HG03571 (cell line): ENCODE measurements at regions not wholly inside any gene's neighbourhood (a gene's known extent, or its start where the extent isn't known, plus 50 kb on each side); places are given as distances from the start of the nearest gene placed in this dataset.
"Not testable (repeated sequence)": the region's sequence is repeated elsewhere in the genome, so short reads cannot be mapped to it uniquely, and the experiment has no call there.

Source experiments
- ATAC-seq: cut with Tn5 transposase; IDR thresholded peaks from one replicate; pipeline ENCODE4 v1.9.1; 2021; ENCODE audit not compliant: unreplicated experiment

DNA sequence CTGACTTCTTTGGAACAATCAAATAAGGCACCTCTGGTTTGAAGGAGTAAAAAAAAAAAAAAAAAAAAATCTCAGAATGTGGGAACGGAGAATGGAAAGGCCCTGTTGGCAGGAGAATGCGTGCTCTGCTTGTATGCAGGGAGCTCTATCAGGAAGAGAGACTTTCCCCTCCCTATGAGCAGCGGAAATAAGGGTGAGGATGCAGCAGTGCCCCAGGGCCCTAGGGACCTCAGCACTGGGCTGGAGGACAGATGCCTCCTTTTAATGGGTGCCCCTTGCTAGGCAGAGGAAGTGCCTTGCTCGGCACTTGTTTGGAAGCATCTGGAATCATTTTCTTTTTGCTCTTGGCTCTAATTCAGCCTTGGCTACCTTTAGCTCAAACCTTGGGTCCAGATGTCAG is 283.4 kb upstream of the NBPF12 start:
- ATAC-seq = not testable (repeated sequence)

DNA sequence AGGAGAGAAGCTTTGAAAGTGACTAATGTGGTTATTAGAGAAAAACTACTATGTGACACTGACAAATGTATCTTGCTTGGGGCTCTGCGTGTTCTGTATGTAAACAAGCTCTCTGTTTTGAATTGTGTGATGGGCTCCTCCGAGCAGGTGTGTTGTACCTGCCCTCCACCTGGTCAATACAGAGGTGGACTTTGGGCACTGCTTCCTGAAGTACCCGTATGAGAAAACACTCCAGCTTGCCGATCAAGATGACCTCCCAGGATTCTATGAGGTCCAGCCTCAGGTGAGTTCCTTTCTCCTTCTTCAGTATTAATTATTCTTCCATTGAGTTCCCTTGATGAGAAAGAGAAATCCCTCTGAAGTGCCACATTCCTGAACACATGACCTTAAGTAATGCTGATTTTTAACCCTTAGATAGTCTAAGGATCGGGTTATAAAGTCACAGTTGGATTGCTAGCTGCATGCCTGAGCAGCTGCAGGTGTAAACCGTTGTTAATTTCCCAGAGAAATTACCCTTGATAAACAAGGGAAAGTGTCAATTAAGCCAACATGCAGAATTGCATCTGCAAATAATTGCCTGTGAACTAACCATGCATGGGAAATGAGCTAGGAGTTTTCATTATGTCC is 292.0 kb upstream of the NBPF12 start:
- ATAC-seq = not testable (repeated sequence)

DNA sequence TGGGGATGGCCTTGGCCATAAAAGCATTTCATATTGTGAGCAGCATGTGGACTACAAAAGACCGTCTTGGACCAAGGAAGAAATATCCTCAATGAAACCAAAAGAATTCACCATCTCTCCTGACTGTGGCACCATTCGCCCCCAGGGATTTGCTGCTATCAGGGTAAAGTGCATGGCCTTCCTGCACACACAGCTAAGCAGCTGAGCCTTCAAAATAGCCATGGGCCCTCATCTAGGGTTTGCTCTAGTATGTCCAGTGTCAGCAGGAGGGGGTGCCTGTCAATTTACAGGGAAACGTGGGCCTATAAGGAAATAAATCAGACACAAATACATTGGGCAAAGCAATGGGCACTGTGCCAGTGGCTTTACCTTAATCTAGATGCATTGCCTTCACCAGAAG is 296.6 kb upstream of the NBPF12 start:
- ATAC-seq = not testable (repeated sequence)

DNA sequence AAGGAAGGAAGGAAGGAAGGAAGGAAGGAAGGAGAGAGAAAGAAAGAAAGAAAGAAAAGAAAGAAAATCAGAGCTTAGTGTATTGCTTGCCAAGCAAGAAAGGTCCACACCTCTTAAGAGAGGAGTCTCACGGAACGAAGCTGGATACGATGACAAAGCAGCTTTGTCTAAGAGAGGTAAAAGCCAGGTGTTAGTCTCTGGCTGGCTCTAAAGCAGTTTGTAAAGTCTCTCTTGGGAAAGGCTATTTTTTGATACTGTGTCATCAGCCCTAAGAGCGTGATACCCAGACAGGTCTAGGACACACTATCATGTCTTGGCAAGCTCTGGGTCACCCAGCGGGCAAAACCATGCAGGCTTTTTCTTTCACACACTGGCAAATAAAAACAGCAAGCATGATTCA is 297.5 kb upstream of the NBPF12 start:
- not testable (repeated sequence) for ATAC-seq

DNA sequence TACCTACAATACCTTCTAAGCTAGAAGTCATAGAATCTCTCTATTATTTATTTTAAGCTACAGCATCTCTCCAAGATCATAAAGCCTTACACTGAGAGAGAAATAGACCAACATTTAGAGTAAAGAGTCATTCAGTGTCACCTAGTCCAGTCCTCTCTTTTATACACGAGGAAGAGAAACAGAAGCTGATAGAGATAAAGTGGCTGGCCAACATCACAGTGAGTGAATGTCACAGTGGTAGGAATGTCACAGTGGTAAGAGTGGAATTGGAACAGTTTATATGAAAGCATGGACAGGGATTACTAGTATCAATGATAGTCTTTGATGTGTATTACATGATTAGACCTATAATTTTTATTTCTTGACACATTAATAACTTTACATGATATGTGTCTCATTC is 307.8 kb upstream of the NBPF12 start:
- not testable (repeated sequence) for ATAC-seq

DNA sequence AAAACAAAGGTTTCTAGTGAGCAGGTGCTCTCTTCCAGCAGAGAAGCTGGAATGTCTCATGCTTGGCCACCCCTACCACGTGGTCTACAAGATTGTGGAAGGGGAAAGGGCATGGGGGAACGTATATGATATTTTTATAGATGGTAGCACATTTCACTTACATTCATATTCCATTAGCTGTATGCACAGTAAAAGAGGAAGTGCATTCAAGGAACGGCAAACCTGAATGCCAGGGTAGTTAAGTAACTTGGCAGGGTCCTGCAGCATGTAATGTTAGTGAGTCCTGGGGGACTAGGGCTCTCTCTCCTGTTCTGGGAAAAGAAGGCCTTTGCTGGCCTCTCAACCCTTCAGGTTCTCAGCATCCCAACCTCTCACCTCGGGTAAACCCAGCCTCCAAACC is 319.5 kb upstream of the NBPF12 start:
- not testable (repeated sequence) for ATAC-seq

DNA sequence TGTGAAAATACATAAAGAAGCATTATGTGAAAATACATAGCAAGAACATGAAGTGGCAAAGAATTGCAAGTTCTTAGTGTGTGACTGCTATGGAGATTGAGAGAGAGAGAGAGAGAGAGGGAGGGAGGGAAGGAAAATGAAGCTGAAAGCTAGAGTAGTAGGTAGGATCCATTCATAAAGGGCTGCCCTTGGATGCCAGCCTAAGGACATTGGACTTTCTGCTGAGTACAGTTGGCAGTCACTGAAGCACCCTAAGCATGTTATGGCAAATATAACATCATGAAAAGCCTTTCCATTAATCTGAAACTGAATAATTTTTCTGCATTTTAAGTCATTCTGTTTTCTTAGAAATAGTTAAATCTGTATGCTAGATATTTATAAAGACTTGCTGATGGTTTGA is 333.4 kb upstream of the NBPF12 start:
- not testable (repeated sequence) for ATAC-seq

DNA sequence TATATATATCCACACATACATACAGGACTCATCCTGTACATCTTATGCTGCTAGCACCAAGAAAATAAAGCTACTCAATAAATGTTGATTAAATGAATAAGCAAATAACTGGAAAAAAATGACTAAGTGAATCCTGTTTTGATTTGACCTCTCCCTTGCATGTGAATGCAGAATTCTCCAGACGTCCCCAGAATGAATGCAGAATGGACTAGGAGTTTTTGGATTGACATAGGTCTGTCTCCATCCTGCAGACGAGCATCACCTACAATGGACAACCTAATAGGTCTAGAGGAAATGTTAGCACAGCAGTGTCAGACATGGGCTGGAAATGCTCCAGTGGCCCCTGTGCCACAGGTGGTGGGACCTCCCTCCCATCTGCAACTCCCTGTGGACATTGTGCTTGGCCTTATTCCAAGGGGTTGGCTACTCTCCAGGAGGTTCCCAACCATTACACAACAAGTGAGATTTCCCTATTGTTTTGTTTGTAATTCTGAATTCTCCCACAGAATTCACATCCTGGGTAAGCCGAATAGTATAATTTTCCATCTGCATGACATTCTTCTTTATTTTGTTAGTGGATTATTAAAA is 337.3 kb upstream of the NBPF12 start:
- ATAC-seq = not testable (repeated sequence)

DNA sequence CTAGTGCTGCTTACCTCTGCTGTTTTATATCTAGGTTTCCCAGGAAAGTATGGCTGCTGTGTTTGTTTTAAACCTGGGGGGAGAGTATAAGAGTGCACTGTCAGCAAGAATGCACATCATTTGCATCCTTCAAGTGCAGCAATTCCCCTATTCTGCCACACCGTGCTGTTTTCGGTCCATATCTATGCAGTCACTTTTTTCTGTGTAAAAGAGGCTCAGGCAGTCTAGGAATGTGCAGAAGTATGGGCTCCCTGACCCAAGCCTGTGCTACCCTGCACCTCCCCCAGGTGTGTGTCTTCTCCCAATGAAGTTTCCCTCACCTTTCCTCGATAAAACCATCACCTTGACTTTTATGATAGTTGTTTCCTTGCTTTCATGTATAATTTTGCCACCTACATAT is 338.2 kb upstream of the NBPF12 start:
- not testable (repeated sequence) for ATAC-seq

DNA sequence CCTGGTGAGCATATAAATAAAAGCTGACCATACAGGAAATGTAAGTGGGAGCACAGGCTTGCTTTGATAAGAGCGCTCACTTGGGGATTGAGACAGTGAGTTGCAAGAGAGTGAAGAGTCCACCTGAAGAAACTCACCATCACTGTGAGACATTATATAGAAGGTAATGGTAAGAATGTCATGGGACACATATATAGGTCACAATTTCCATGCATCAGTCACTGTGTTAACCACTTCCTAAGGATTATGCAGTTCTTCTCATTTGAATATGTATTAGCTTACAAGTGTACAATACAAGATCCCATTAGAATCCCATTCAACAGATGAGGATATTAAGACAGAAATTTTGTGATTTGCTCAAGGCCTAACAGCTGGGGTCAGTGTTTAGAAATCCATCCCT is 352.4 kb upstream of the NOTCH2NLA start:
- ATAC-seq = not testable (repeated sequence)

DNA sequence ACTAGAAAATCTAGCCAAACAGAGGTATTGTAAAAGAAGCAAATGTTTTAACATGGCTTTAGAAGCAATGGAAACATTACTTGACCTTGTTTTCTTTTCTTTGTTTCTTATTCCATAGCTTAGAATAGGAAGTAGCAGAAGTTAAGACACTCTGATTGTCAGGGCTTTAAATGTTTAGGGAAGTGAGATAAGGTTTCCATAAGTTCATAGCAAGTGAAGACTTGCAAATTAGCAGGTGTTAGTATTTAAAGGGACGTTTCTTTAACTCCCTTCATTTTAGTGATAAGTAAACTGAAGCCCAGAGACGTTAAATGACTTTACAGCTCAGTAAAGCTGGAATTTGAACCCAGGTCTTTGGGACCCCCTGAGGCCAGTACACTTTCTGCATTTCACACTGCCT is 338.7 kb upstream of the NOTCH2NLA start:
- ATAC-seq = not testable (repeated sequence)

DNA sequence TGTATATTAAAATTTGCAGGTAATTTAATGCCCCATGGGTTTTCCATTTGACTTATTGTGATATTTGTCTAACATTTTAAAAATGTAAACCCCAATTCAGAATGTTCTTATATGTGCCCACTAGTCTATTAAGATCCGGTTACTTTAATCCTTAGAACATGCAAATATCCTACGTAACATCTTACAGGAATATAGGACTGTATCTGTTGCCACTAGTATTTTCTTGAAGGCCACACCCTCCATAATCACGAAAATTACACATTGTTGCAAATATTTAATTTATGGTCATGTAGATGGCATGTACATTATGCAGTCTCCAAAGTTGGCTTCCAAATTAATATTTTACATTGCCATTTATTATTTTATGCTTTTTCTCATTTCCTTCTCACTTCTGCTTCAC is 329.2 kb upstream of the NOTCH2NLA start:
- not testable (repeated sequence) for ATAC-seq

DNA sequence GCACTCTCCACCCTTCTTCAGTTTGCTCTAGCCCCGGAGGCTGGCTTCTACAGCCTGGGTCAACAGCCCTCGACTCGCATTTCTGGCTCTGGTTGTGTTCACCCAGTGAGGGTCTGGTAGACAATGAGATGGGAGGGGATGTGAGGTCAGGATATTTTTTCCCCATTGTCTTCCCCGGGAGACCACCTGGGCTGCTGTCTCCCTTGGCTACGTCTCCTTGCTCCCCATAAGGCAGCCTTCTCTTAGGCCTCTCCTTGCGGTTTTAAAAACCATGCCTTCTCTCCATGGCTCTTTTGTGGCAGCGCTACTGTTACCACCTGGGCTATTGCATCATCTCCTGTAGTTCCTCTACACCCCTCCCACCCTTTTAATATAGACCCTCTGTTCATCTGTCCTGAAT is 327.6 kb upstream of the NOTCH2NLA start:
- ATAC-seq = not testable (repeated sequence)

DNA sequence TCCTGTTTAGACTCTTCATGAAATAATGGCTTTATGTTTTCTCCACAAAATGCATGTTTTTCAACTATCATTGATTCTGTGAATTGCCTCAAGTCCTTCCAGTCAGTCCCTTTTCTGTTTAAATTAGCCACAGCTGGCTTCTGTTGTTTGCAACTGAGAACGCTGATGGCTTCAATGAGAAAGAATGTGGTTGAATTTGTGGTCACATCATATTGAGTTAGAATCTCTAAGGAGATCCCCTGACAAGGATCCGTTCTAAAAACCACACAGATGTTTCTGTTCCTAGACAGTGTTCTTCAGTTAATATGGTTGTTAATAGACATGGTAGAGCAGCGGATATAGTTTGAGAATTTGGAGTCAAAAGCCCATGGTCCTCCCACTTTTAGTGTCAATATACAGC is 323.6 kb upstream of the NOTCH2NLA start:
- ATAC-seq = not testable (repeated sequence)

DNA sequence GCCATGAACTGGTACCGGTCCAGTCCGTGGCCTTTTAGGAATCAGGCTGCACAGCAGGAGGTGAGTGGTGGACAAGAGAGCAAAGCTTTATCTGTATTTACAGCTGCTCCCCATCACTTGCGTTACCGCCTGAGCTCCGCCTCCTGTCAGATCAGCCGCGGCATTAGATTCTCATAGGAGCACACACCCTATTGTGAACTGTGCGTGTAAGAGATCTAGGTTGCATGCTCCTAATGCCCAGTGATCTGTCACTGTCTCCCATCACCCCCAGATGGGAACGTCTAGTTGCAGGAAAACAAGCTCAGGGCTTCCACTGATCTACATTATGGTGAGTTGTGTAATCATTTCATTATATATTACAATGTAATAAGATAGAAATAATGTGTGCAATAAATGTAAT is 319.9 kb upstream of the NOTCH2NLA start:
- ATAC-seq = not testable (repeated sequence)

DNA sequence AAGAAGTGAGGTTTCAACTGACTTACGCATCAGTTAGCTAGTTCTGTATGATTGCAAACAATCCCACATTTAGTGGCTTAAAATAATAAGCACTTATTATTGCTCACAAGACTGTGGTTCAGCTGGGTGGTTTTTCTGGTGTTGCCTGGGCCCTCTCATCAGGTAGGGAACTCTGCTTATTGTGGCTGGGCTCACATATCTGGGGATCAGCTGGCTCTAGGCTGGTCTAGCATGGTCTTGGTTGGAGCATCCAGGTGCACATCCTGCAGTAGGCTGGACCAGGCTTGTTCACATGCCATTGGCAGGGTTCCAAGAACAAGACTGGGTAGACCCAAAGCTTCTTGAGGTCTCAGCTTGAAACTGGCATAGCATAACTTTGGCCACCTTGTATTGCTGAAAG is 317.4 kb upstream of the NOTCH2NLA start:
- not testable (repeated sequence) for ATAC-seq

DNA sequence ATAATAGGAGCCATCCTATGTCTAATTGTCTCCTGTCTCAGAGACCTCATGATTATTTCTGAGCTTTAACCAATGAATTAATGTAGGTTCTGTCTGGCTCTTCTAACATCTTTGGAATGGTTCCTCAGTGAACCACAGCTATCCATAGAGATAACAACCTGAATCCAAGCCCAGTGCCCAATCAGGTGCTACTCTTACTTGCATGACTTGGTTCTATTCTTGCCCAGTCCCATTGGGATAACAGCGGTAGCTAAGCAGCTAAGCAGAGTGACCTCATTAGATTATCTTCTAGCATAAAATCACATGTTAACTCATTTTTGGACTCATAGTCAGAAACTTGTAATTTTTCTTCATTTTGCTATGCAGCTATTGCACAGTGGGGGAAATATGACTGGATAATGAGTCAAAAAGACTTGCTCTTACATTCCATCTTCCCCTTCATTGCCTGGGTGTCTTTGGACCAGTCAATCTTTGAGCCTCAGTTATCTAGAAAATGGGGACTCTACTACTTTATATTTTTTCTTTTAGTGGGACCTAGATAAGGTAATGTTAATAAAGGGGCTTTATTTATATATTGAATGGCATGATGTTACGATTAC is 309.1 kb upstream of the NOTCH2NLA start:
- ATAC-seq = not testable (repeated sequence)

DNA sequence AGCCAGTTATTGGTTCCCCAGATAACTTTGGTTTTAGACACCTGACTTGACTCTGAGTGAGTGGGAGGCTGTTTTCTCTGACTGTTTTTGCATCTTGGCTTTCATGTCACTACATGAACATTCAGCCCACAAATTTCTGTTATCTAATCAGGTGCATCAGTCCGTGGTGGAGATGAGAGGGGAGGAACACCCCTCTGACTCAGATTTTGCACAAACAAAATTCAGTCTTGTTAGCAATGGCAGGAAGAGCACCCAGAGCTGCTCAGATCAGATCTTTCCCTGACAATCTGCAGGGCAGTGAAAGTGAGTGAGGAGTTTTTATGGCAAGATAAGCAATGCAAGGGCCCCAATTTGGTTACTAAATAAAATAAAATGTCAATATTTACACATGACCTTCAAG is 307.2 kb upstream of the NOTCH2NLA start:
- not testable (repeated sequence) for ATAC-seq

DNA sequence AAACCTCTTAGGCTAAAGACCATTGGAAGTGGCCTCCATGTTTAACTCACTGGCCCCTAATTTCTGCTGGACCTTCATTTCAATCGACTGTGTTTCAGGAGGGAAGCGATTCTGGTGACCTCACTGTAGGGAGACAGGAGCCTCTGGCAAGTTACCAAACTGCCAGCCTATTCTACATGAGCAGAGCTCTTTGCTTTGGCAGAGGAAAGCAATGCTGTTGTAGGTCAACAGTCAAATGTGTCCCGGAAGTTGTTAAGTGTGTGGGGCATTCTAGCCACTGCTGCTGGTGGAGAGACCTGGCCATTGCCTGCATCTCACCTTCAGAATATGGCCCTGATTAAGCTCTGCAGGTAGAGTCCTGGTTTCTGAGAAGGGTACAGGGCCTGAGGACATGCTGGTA is 306.8 kb upstream of the NOTCH2NLA start:
- ATAC-seq = not testable (repeated sequence)

DNA sequence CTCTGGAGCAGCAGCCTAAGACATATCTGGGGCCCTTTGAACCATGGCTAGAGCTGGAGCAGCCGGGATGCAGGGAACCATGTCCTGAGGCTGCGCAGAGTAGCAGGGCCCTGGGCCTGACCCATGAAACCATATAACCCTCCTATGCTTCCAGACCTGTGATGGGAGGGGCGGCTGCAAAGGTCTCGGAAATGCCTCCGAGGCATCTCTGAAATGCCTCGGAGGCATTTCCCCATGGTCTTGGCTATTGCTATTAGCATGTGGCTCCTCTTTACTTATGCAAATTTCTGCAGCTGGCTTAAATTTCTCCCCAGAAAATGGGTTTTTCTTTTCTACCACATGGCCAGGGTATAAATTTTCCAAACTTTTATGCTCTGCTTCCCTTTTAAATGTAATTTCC is 302.1 kb upstream of the NOTCH2NLA start:
- not testable (repeated sequence) for ATAC-seq

DNA sequence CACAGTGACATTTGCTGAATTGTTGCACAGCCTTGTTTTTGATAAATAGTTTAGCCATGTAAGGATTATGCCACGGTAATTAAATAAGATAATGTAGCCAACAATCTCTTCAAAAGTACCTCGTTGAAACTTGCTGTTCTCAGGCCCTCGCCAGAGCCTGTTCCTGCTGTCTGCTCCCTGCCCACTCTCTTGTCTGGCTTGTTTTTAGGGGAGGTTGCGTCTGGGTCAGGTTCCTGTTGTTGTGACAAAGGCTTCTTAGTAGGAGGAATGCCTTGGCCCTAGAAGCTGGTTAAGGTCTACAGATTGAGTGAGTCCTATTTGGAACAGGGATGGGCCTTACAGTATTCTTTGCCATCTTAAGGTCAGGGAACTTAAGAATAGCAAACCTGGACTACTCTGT is 294.0 kb upstream of the NOTCH2NLA start:
- ATAC-seq = not testable (repeated sequence)

DNA sequence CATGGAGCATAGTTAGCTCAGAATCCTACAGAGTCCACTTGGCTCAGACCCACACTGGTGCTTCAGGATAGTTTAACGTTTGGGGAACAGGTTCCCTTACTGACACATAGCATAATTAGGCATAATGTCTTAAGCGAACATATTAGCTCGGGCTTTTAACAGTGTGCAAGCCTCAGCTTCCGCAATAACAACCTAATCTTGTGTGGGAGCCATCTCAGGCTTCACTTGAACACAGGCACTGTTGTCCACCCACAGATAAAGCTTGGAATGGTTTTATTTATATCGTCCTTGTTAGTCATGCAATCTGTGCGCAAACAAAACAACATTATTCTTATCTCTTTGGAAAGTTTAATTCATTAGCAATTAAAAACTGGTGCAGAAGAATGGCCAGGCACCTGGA is 293.5 kb upstream of the NOTCH2NLA start:
- not testable (repeated sequence) for ATAC-seq
